Skeletal muscle satellite cell (primary cell): ENCODE measurements at regions not wholly inside any gene's neighbourhood (a gene's known extent, or its start where the extent isn't known, plus 50 kb on each side); places are given as distances from the start of the nearest gene placed in this dataset.
A peak's percentile ranks its signal among the peaks of the same experiment; 100 is the strongest.

Source experiments
- H3K27me3 ChIP-seq: 2 replicates; pipeline ENCODE4 v1.7.0; 2013; ENCODE audit warnings: low read length; ENCODE audit not compliant: control insufficient read depth, insufficient read depth
- H3K36me3 ChIP-seq: 2 replicates; pipeline ENCODE4 v1.7.0; 2013; ENCODE audit warnings: mild to moderate bottlenecking, control low read depth, low read length; ENCODE audit not compliant: insufficient read depth
- H3K4me1 ChIP-seq: 2 replicates; pipeline ENCODE4 v1.7.0; 2013; ENCODE audit warnings: low read length; ENCODE audit not compliant: control insufficient read depth, insufficient read depth
- H3K4me2 ChIP-seq: 2 replicates; pipeline ENCODE4 v1.7.0; 2013; ENCODE audit warnings: mild to moderate bottlenecking, low read length
- H3K4me3 ChIP-seq: 2 replicates; pipeline ENCODE4 v1.7.0; 2013; ENCODE audit warnings: low read length
- H3K9ac ChIP-seq: 2 replicates; pipeline ENCODE4 v1.7.0; 2013; ENCODE audit warnings: mild to moderate bottlenecking, low read depth, low read length, moderate library complexity
- H3K9me3 ChIP-seq: replicated peaks from 2 replicates; pipeline ENCODE4 v1.7.0; 2013; ENCODE audit warnings: mild to moderate bottlenecking, control low read depth, low read length

- Histone ChIP-seq H3K27me3 (no peaks in the 10 kb centered on the region), H3K9me3 (no peaks in the 10 kb centered on the region), H3K9ac (peak overlapping the region; percentile 67), H3K4me1 (peaks cover 25% of the 10 kb centered on the region), H3K4me2 (peak overlapping the region; percentile 64), H3K36me3 (no peaks in the 10 kb centered on the region), H3K4me3 (peak overlapping the region; percentile 39)
Observed at GRCh38 chr6:56335726-56336125, 88.3 kb upstream of the COL21A1 start.

GRCh38 chr6:56334937-56335336, 87.6 kb upstream of the COL21A1 start:
- Histone ChIP-seq H3K4me1 (peaks cover 25% of the 10 kb centered on the region), H3K9ac (peak overlapping the region; percentile 67), H3K36me3 (no peaks in the 10 kb centered on the region), H3K4me3 (no peak overlapping the region), H3K9me3 (no peaks in the 10 kb centered on the region), H3K4me2 (peak overlapping the region; percentile 64), H3K27me3 (no peaks in the 10 kb centered on the region)

GRCh38 chr6:56329271-56330050, 82.1 kb upstream of the COL21A1 start:
- Histone ChIP-seq H3K4me3 (peak overlapping the region; percentile 22), H3K27me3 (no peaks in the 10 kb centered on the region), H3K9me3 (no peaks in the 10 kb centered on the region), H3K36me3 (no peaks in the 10 kb centered on the region), H3K4me2 (peak overlapping the region; percentile 50), H3K9ac (peak overlapping the region; percentile 4), H3K4me1 (peaks cover 20% of the 10 kb centered on the region)

GRCh38 chr6:56328728-56329090, 81.3 kb upstream of the COL21A1 start:
- Histone ChIP-seq H3K9me3 (no peaks in the 10 kb centered on the region), H3K4me1 (peaks cover 15% of the 10 kb centered on the region), H3K4me2 (peak overlapping the region; percentile 50), H3K9ac (no peak overlapping the region), H3K36me3 (no peaks in the 10 kb centered on the region), H3K4me3 (no peak overlapping the region), H3K27me3 (no peaks in the 10 kb centered on the region)

- Histone ChIP-seq H3K36me3 (no peaks in the 10 kb centered on the region), H3K9ac (no peak overlapping the region), H3K27me3 (no peaks in the 10 kb centered on the region), H3K4me1 (peaks cover 15% of the 10 kb centered on the region), H3K4me3 (no peak overlapping the region), H3K4me2 (no peak overlapping the region), H3K9me3 (no peaks in the 10 kb centered on the region)
Observed at GRCh38 chr6:56327946-56328727, 80.8 kb upstream of the COL21A1 start.

- no peaks in the 10 kb centered on the region for H3K36me3 ChIP-seq
- H3K4me2 ChIP-seq: no peak overlapping the region
- no peaks in the 10 kb centered on the region for H3K9me3 ChIP-seq
- H3K4me3 ChIP-seq: no peak overlapping the region
- peaks cover 9% of the 10 kb centered on the region for H3K4me1 ChIP-seq
- no peaks in the 10 kb centered on the region for H3K27me3 ChIP-seq
- H3K9ac ChIP-seq: no peak overlapping the region
Observed at GRCh38 chr6:56324396-56324795, 77.0 kb upstream of the COL21A1 start.

GRCh38 chr6:56318851-56319250, 71.5 kb upstream of the COL21A1 start:
- no peaks in the 10 kb centered on the region for H3K27me3 ChIP-seq
- no peaks in the 10 kb centered on the region for H3K9me3 ChIP-seq
- H3K4me2 ChIP-seq: no peak overlapping the region
- no peak overlapping the region for H3K9ac ChIP-seq
- no peak overlapping the region for H3K4me3 ChIP-seq
- H3K4me1 ChIP-seq: no peaks in the 10 kb centered on the region
- no peaks in the 10 kb centered on the region for H3K36me3 ChIP-seq

- Histone ChIP-seq H3K9me3 (no peaks in the 10 kb centered on the region), H3K4me1 (no peaks in the 10 kb centered on the region), H3K4me2 (no peak overlapping the region), H3K4me3 (no peak overlapping the region), H3K9ac (no peak overlapping the region), H3K27me3 (no peaks in the 10 kb centered on the region), H3K36me3 (no peaks in the 10 kb centered on the region)
Observed at GRCh38 chr6:56314683-56315523, 67.5 kb upstream of the COL21A1 start.

- no peak overlapping the region for H3K9ac ChIP-seq
- no peaks in the 10 kb centered on the region for H3K36me3 ChIP-seq
- no peaks in the 10 kb centered on the region for H3K4me1 ChIP-seq
- H3K4me2 ChIP-seq: no peak overlapping the region
- H3K9me3 ChIP-seq: no peaks in the 10 kb centered on the region
- H3K4me3 ChIP-seq: no peak overlapping the region
- H3K27me3 ChIP-seq: no peaks in the 10 kb centered on the region
Observed at GRCh38 chr6:56311533-56312448, 64.4 kb upstream of the COL21A1 start.

GRCh38 chr6:56311061-56311460, 63.7 kb upstream of the COL21A1 start:
- Histone ChIP-seq H3K4me1 (no peaks in the 10 kb centered on the region), H3K9me3 (no peaks in the 10 kb centered on the region)

More at GRCh38 chr6:56311061-56311460, 63.7 kb upstream of the COL21A1 start:
- H3K4me2 ChIP-seq: no peak overlapping the region
- no peaks in the 10 kb centered on the region for H3K27me3 ChIP-seq
- no peak overlapping the region for H3K9ac ChIP-seq
- no peaks in the 10 kb centered on the region for H3K36me3 ChIP-seq
- no peak overlapping the region for H3K4me3 ChIP-seq
